ENCODE measurements at regions not wholly inside any gene's neighbourhood (a gene's known extent, or its start where the extent isn't known, plus 50 kb on each side); places are given as distances from the start of the nearest gene placed in this dataset.

GRCh38 chr22:48210812-48211211, 1448.4 kb downstream of the TBC1D22A start:
- TF ChIP-seq CTCF (IDR thresholded peaks at IDR 0.05 in 8 of 11, conservative IDR thresholded peaks at IDR 0.05 in 3 of 11) (no peak), POLR2A (IDR thresholded peaks at IDR 0.05) (no peak), POLR2AphosphoS5 (IDR thresholded peaks at IDR 0.05) (no peak)

Measured in spleen (tissue), 7 donors.